ENCODE measurements at regions not wholly inside any gene's neighbourhood (a gene's known extent, or its start where the extent isn't known, plus 50 kb on each side); places are given as distances from the start of the nearest gene placed in this dataset.

DNA sequence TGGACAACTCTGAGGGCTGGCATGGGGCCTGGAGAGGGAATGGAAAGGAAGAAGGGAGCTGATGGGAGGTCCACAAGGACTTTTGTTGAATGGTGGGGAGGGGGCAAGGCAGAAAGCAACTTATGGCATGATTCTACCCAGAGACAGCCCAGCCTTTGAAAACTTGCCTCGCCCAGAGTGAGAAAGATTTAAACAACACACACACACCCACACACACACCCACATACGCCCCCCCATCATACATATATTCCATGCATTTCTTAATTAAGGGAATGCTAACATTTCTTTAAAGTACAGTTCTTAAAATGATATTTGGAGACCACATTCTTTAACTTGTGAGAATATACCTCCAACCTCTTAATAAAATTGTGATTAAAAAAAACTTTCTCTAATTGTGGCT, 115.4 kb upstream of the F3 start:
- no peak overlapping the region for H3K4me3 Mint-ChIP-seq (ENCODE audit: unreplicated experiment)
- Histone ChIP-seq H3K9me3 (no peaks in the 10 kb centered on the region), H3K4me3 (ENCODE audit: low read depth, low read length) (no peak overlapping the region), H3K36me3 (ENCODE audit: control insufficient read depth, insufficient read depth, low read length) (no peaks in the 10 kb centered on the region), H3K27me3 (replicated peaks; ENCODE audit: control insufficient read depth, insufficient read depth, low read length) (no peaks in the 10 kb centered on the region), H3K4me1 (peaks cover 56% of the 10 kb centered on the region)
- POLR2A ChIA-PET, result no interaction called here
- CTCF ChIA-PET, result no interaction called here
- peaks cover 7% of the 10 kb centered on the region for H3K4me1 Mint-ChIP-seq (ENCODE audit: low read depth, unreplicated experiment)
- no TSS peak for BruUV-seq (replicated peaks)
- intact Hi-C loops (cut with micrococcal nuclease; ENCODE audit: unreplicated experiment), result loop anchor here (5.0 kb wide), 1 partner anchor 55 kb away; no protein-coding TSS in a partner anchor
- no peaks in the 10 kb centered on the region for H3K36me3 Mint-ChIP-seq (ENCODE audit: insufficient read depth, unreplicated experiment)
- DNase-seq, result no peak
- H3K27me3 Mint-ChIP-seq (ENCODE audit: insufficient read depth, unreplicated experiment), result no peaks in the 10 kb centered on the region
- H3K9me3 Mint-ChIP-seq (ENCODE audit: unreplicated experiment), result no peaks in the 10 kb centered on the region
- H3K27ac Mint-ChIP-seq (ENCODE audit: unreplicated experiment), result peak overlapping the region; percentile 89
- TF ChIP-seq, protein P1, sequence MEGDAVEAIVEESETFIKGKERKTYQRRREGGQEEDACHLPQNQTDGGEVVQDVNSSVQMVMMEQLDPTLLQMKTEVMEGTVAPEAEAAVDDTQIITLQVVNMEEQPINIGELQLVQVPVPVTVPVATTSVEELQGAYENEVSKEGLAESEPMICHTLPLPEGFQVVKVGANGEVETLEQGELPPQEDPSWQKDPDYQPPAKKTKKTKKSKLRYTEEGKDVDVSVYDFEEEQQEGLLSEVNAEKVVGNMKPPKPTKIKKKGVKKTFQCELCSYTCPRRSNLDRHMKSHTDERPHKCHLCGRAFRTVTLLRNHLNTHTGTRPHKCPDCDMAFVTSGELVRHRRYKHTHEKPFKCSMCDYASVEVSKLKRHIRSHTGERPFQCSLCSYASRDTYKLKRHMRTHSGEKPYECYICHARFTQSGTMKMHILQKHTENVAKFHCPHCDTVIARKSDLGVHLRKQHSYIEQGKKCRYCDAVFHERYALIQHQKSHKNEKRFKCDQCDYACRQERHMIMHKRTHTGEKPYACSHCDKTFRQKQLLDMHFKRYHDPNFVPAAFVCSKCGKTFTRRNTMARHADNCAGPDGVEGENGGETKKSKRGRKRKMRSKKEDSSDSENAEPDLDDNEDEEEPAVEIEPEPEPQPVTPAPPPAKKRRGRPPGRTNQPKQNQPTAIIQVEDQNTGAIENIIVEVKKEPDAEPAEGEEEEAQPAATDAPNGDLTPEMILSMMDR (IDR thresholded peaks at IDR 0.05; ENCODE audit: insufficient read depth in 1 of 2, low read depth in 1 of 2, low read length in 1 of 2, severe bottlenecking in 1 of 2, unreplicated experiment in 1 of 2), result no peak

DNA sequence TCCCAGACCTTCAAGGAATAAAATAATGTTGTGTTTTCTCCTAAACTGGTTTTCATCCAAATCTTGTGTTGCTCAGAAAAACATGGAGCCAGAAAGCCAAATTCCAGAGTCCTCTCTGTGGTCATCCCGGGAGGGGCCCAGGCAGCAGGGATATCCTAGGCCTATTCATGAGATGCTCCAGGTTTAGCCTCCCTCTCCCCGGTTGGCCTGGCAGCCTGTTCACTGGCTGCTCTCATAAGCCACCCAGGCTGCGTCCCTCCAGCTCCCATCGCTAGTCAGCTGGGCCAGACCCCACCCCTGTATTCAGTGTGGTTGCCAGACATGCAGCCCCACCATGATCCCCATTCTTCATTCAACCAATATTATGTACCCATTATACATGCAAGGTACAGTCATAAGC, 113.4 kb upstream of the F3 start:
- Mint-ChIP-seq H3K27me3 (ENCODE audit: insufficient read depth, unreplicated experiment) (no peaks in the 10 kb centered on the region), H3K27ac (ENCODE audit: unreplicated experiment) (no peak overlapping the region), H3K36me3 (ENCODE audit: insufficient read depth, unreplicated experiment) (no peaks in the 10 kb centered on the region), H3K4me3 (ENCODE audit: unreplicated experiment) (no peak overlapping the region), H3K4me1 (ENCODE audit: low read depth, unreplicated experiment) (peaks cover 7% of the 10 kb centered on the region), H3K9me3 (ENCODE audit: unreplicated experiment) (no peaks in the 10 kb centered on the region)
- H3K9me3 ChIP-seq, result no peaks in the 10 kb centered on the region
- peaks cover 37% of the 10 kb centered on the region for H3K4me1 ChIP-seq
- H3K36me3 ChIP-seq (ENCODE audit: control insufficient read depth, insufficient read depth, low read length), result no peaks in the 10 kb centered on the region
- intact Hi-C loops (cut with micrococcal nuclease; ENCODE audit: unreplicated experiment), result loop anchor here (2.0 to 5.0 kb wide), 2 partner anchors 38 to 53 kb away; no protein-coding TSS in a partner anchor
- TF ChIP-seq, protein P1 (IDR thresholded peaks at IDR 0.05; ENCODE audit: insufficient read depth in 1 of 2, low read depth in 1 of 2, low read length in 1 of 2, severe bottlenecking in 1 of 2, unreplicated experiment in 1 of 2), result no peak
- DNase-seq, result no peak
- ChIA-PET POLR2A (no interaction called here), CTCF (no interaction called here)
- no peaks in the 10 kb centered on the region for H3K27me3 ChIP-seq (replicated peaks; ENCODE audit: control insufficient read depth, insufficient read depth, low read length)
- H3K4me3 ChIP-seq (ENCODE audit: low read depth, low read length), result no peak overlapping the region
- BruUV-seq (replicated peaks), result no TSS peak

- Mint-ChIP-seq H3K9me3 (ENCODE audit: unreplicated experiment) (no peaks in the 10 kb centered on the region), H3K27me3 (ENCODE audit: insufficient read depth, unreplicated experiment) (no peaks in the 10 kb centered on the region), H3K4me1 (ENCODE audit: low read depth, unreplicated experiment) (peaks cover 7% of the 10 kb centered on the region), H3K4me3 (ENCODE audit: unreplicated experiment) (no peak overlapping the region), H3K36me3 (ENCODE audit: insufficient read depth, unreplicated experiment) (no peaks in the 10 kb centered on the region), H3K27ac (ENCODE audit: unreplicated experiment) (peak overlapping the region; percentile 67)
- Histone ChIP-seq H3K4me1 (peaks cover 37% of the 10 kb centered on the region), H3K9me3 (no peaks in the 10 kb centered on the region), H3K36me3 (ENCODE audit: control insufficient read depth, insufficient read depth, low read length) (no peaks in the 10 kb centered on the region), H3K27me3 (replicated peaks; ENCODE audit: control insufficient read depth, insufficient read depth, low read length) (no peaks in the 10 kb centered on the region), H3K4me3 (ENCODE audit: low read depth, low read length) (no peak overlapping the region)
- ChIA-PET POLR2A (no interaction called here), CTCF (no interaction called here)
- no peak for DNase-seq
- intact Hi-C loops (cut with micrococcal nuclease; ENCODE audit: unreplicated experiment), result loop anchor here (2.0 kb wide), 1 partner anchor 38 kb away; no protein-coding TSS in a partner anchor
- TF ChIP-seq, protein P1 (IDR thresholded peaks at IDR 0.05; ENCODE audit: insufficient read depth in 1 of 2, low read depth in 1 of 2, low read length in 1 of 2, severe bottlenecking in 1 of 2, unreplicated experiment in 1 of 2), result no peak
- BruUV-seq (replicated peaks), result TSS peak; percentile 63
Measured at GRCh38 chr1:94654459-94654858, 112.9 kb upstream of the F3 start.
